HUDEP-2 (cell line): ENCODE measurements at regions not wholly inside any gene's neighbourhood (a gene's known extent, or its start where the extent isn't known, plus 50 kb on each side); places are given as distances from the start of the nearest gene placed in this dataset.
"Not testable (repeated sequence)": the region's sequence is repeated elsewhere in the genome, so short reads cannot be mapped to it uniquely, and the experiment has no call there.

Experiments used
- DNase-seq, 76 experiments: peaks; one replicate each; lab custom pipeline; 2025; ENCODE audit not compliant: unreplicated experiment in 76 of 76; lab: John Stamatoyannopoulos, UW

GRCh38 chr12:124375789-124376175 is 80.9 kb downstream of the RFLNA start:
- no peak for DNase-seq

- DNase-seq = no peak
These were observed 80.4 kb downstream of the RFLNA start for GRCh38 chr12:124375141-124375788.

GRCh38 chr12:124374567-124374966 is 79.7 kb downstream of the RFLNA start:
- no peak for DNase-seq

GRCh38 chr12:124374147-124374546 is 79.3 kb downstream of the RFLNA start:
- DNase-seq = no peak

GRCh38 chr12:124373701-124374100 is 78.8 kb downstream of the RFLNA start:
- not testable (repeated sequence) for DNase-seq

GRCh38 chr12:124372831-124373230 is 77.9 kb downstream of the RFLNA start:
- no peak for DNase-seq

- no peak for DNase-seq
These were observed 77.2 kb downstream of the RFLNA start for GRCh38 chr12:124371970-124372555.

GRCh38 chr12:124371366-124371765 is 76.5 kb downstream of the RFLNA start:
- no peak for DNase-seq

GRCh38 chr12:124370851-124371250 is 76.0 kb downstream of the RFLNA start:
- no peak for DNase-seq

- DNase-seq = no peak
These were observed 75.5 kb downstream of the RFLNA start for GRCh38 chr12:124370384-124370783.

GRCh38 chr12:124369827-124370378 is 75.0 kb downstream of the RFLNA start:
- DNase-seq = no peak

GRCh38 chr12:124369055-124369826 is 74.3 kb downstream of the RFLNA start:
- DNase-seq = peak in 67 of 76 experiments; percentile 15 to 77 (median 50)

GRCh38 chr12:124368421-124369032 is 73.6 kb downstream of the RFLNA start:
- DNase-seq = no peak

GRCh38 chr12:124365726-124366430 is 71.0 kb downstream of the RFLNA start:
- no peak for DNase-seq
